WI38 (cell line): ENCODE measurements at regions not wholly inside any gene's neighbourhood (a gene's known extent, or its start where the extent isn't known, plus 50 kb on each side); places are given as distances from the start of the nearest gene placed in this dataset.

ENCODE experiments used
- H3K4me3 ChIP-seq: 2 replicates; pipeline ENCODE4 v1.5.1; 2011; ENCODE audit warnings: low read depth, mild to moderate bottlenecking, control low read depth, low read length
- TF ChIP-seq, protein P1 (sequence below): IDR thresholded peaks from 2 replicates; pipeline ENCODE4 v1.5.1; 2012; ENCODE audit warnings: low read depth, mild to moderate bottlenecking, control low read depth, low read length

- TF ChIP-seq, protein P1, sequence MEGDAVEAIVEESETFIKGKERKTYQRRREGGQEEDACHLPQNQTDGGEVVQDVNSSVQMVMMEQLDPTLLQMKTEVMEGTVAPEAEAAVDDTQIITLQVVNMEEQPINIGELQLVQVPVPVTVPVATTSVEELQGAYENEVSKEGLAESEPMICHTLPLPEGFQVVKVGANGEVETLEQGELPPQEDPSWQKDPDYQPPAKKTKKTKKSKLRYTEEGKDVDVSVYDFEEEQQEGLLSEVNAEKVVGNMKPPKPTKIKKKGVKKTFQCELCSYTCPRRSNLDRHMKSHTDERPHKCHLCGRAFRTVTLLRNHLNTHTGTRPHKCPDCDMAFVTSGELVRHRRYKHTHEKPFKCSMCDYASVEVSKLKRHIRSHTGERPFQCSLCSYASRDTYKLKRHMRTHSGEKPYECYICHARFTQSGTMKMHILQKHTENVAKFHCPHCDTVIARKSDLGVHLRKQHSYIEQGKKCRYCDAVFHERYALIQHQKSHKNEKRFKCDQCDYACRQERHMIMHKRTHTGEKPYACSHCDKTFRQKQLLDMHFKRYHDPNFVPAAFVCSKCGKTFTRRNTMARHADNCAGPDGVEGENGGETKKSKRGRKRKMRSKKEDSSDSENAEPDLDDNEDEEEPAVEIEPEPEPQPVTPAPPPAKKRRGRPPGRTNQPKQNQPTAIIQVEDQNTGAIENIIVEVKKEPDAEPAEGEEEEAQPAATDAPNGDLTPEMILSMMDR = no peak
- H3K4me3 ChIP-seq = no peak overlapping the region
These were observed 176.6 kb upstream of the CREB1 start for GRCh38 chr2:207352978-207353671.

DNA sequence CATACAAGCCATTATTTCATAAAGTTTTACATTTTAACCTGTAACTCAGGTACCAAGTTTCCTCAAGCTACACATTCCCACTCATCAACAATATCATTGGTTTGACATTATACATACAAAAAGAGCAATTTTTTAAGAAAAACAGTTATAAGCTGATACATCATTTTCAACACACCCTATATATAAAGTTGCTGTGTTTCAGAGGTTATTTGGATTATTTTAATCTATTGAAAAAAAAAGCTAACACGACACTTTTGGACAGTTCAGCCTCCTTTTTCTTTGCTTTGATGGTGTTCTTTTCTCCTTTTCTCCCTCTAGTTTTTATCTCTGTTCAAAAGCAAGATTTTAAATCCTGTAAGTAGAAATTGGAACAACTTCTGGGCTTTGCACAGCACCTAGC is 175.9 kb upstream of the CREB1 start:
- TF ChIP-seq, protein P1 = no peak
- no peak overlapping the region for H3K4me3 ChIP-seq

- H3K4me3 ChIP-seq = no peak overlapping the region
- TF ChIP-seq, protein P1 = no peak
These were observed 175.3 kb upstream of the CREB1 start for GRCh38 chr2:207354462-207354861.

DNA sequence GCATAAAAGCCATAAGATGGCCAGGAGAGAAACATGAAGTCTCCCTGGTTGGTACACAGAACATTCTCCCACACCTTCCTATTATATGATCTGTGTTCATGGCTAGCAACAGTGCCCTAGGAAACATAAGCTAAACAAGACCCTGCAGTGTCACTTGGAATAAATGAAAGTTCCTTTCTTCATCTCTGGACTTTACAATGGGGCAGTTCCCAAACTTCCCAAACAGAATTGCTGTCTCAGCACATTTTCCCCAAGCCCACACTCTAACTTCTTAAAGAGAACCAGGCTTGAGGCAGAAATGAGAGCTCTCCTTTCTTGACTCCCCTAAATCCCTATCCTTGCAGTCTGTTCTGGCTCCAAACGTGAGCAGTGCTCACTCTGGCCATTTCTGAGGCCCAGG is 173.2 kb upstream of the CREB1 start:
- TF ChIP-seq, protein P1 = no peak
- no peak overlapping the region for H3K4me3 ChIP-seq

- no peak overlapping the region for H3K4me3 ChIP-seq
- TF ChIP-seq, protein P1 = no peak
These were observed 172.5 kb upstream of the CREB1 start for GRCh38 chr2:207357216-207357615.

- no peak overlapping the region for H3K4me3 ChIP-seq
- TF ChIP-seq, protein P1 = no peak
These were observed 167.0 kb upstream of the CREB1 start for GRCh38 chr2:207362716-207363115.

GRCh38 chr2:207363761-207364290 is 165.9 kb upstream of the CREB1 start:
- TF ChIP-seq, protein P1 = no peak
- no peak overlapping the region for H3K4me3 ChIP-seq
